CD4-positive, alpha-beta T cell (primary cell): ENCODE measurements at regions not wholly inside any gene's neighbourhood (a gene's known extent, or its start where the extent isn't known, plus 50 kb on each side); places are given as distances from the start of the nearest gene placed in this dataset.
"Not testable (repeated sequence)": the region's sequence is repeated elsewhere in the genome, so short reads cannot be mapped to it uniquely, and the experiment has no call there.

Experiments
- ATAC-seq: fragments of 200-7000 bp; cut with Tn5 transposase; one replicate; pipeline ENCODE4 v1.10.0; 2022; ENCODE audit warnings: mild to moderate bottlenecking; ENCODE audit not compliant: poor library complexity
- CTCF ChIA-PET: fragments of 350-600 bp; sonication (Branson Sonifier 250); formaldehyde crosslinking; loops from one replicate; lab custom pipeline; 2021; ENCODE audit warnings: antibody characterized with exemption, inconsistent platforms; lab: Charles Lee
- POLR2A ChIA-PET: fragments of 350-600 bp; sonication (Branson Sonifier 250); formaldehyde crosslinking; loops from one replicate; lab custom pipeline; 2021; ENCODE audit warnings: antibody characterized with exemption, inconsistent platforms; lab: Charles Lee
- DNase-seq, 14 experiments: peaks; one replicate each; pipeline ENCODE4 v3.0.0-alpha.2; 2013 to 2020; ENCODE audit warnings: mixed read lengths in 2 of 14
- H3K27ac ChIP-seq, 2 donors: one replicate each; pipeline versions ENCODE4 v1.5.1 to v1.7.0; 2013; ENCODE audit warnings: low read length in 2 of 2, low read depth in 1 of 2, mild to moderate bottlenecking in 1 of 2
- H3K27me3 ChIP-seq, 2 experiments: 1 replicate in 1 of 2; 2 replicates in 1 of 2; pipeline versions ENCODE4 v1.6.1 to v1.7.0; 2013; ENCODE audit warnings: low read length in 2 of 2, control low read depth in 1 of 2, mild to moderate bottlenecking in 1 of 2, moderate library complexity in 1 of 2; ENCODE audit not compliant: insufficient read depth in 2 of 2, control insufficient read depth in 1 of 2
- H3K36me3 ChIP-seq: one replicate; pipeline ENCODE4 v1.6.1; 2013; ENCODE audit warnings: low read length, control low read depth; ENCODE audit not compliant: insufficient read depth
- H3K4me1 ChIP-seq: one replicate; pipeline ENCODE4 v1.6.1; 2013; ENCODE audit warnings: low read length, control low read depth; ENCODE audit not compliant: insufficient read depth
- H3K4me3 ChIP-seq: one replicate; pipeline ENCODE4 v1.5.1; 2013; ENCODE audit warnings: mild to moderate bottlenecking, low read length, moderate library complexity
- H3K9me3 ChIP-seq, 2 experiments: 1 replicate in 1 of 2; 2 replicates in 1 of 2; pipeline versions ENCODE4 v1.6.1 to v1.7.0; 2013; ENCODE audit warnings: low read length in 2 of 2, mild to moderate bottlenecking in 2 of 2, control low read depth in 1 of 2, moderate library complexity in 1 of 2; ENCODE audit not compliant: control insufficient read depth in 1 of 2, insufficient read depth in 1 of 2
- H3K27ac Mint-ChIP-seq: one replicate; pipeline ENCODE4 v1.8.0; 2020; ENCODE audit warnings: mixed read lengths
- H3K27me3 Mint-ChIP-seq: one replicate; pipeline ENCODE4 v1.8.0; 2021; ENCODE audit warnings: mixed read lengths
- H3K36me3 Mint-ChIP-seq: one replicate; pipeline ENCODE4 v1.8.0; 2021; ENCODE audit warnings: low read depth, mixed read lengths
- H3K4me1 Mint-ChIP-seq: one replicate; pipeline ENCODE4 v1.8.0; 2021; ENCODE audit warnings: low read depth, mixed read lengths
- H3K4me3 Mint-ChIP-seq: one replicate; pipeline ENCODE4 v1.8.0; 2020; ENCODE audit warnings: mild to moderate bottlenecking, mixed read lengths
- H3K9me3 Mint-ChIP-seq: one replicate; pipeline ENCODE4 v1.8.0; 2020; ENCODE audit warnings: mixed read lengths
- intact Hi-C, 2 experiments: fragments of 100-400 bp; cut with DNase I in 1 of 2; cut with micrococcal nuclease in 1 of 2; formaldehyde crosslinking; loops; one replicate each; pipeline versions ENCODE4 v1.15.1 to v1.9.0; 2023 to 2025; cut with DNase I, micrococcal nuclease
- TF ChIP-seq, protein P1 (sequence below): fragments of 200-600 bp; IDR thresholded peaks from one replicate; pipeline ENCODE4 v1.8.0; 2022; ENCODE audit warnings: antibody characterized with exemption, mild to moderate bottlenecking

- H3K9me3 ChIP-seq: peaks cover 0 to 3% of the 10 kb centered on the region in 2 experiments
- CTCF ChIA-PET: no interaction called here
- TF ChIP-seq, protein P1, sequence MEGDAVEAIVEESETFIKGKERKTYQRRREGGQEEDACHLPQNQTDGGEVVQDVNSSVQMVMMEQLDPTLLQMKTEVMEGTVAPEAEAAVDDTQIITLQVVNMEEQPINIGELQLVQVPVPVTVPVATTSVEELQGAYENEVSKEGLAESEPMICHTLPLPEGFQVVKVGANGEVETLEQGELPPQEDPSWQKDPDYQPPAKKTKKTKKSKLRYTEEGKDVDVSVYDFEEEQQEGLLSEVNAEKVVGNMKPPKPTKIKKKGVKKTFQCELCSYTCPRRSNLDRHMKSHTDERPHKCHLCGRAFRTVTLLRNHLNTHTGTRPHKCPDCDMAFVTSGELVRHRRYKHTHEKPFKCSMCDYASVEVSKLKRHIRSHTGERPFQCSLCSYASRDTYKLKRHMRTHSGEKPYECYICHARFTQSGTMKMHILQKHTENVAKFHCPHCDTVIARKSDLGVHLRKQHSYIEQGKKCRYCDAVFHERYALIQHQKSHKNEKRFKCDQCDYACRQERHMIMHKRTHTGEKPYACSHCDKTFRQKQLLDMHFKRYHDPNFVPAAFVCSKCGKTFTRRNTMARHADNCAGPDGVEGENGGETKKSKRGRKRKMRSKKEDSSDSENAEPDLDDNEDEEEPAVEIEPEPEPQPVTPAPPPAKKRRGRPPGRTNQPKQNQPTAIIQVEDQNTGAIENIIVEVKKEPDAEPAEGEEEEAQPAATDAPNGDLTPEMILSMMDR: no peak
- POLR2A ChIA-PET: no interaction called here
- H3K4me3 ChIP-seq: no peak overlapping the region
- Mint-ChIP-seq H3K27ac (no peak overlapping the region), H3K36me3 (no peaks in the 10 kb centered on the region), H3K27me3 (no peaks in the 10 kb centered on the region), H3K4me3 (no peak overlapping the region), H3K4me1 (no peaks in the 10 kb centered on the region), H3K9me3 (peaks cover 12% of the 10 kb centered on the region)
- H3K4me1 ChIP-seq: no peaks in the 10 kb centered on the region
- H3K27ac ChIP-seq: no peak overlapping the region
- ATAC-seq: no peak
- DNase-seq: no peak
- H3K36me3 ChIP-seq: no peaks in the 10 kb centered on the region
- intact Hi-C loops: no loop called here
- no peaks in the 10 kb centered on the region for H3K27me3 ChIP-seq
Measured at GRCh38 chr4:20065952-20066351, 185.8 kb upstream of the SLIT2 start.

DNA sequence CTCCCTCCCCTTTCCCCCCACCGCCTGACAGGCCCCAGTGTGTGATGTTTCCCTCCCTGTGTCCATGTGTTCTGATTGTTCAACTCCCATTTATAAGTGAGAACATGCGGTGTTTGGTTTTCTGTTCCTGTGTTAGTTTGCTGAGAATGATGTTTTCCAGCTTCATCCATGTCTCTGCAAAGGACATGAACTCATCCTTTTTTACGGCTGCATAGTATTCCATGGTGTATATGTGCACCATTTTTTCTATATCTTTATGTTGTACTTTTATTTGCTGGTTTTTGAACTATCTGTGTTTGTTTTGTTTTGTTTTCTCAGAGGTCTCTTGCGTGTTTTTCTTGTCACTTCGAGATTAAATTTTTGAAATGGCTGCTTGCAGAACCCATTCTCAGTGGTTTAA, 188.8 kb upstream of the SLIT2 start:
- H3K9me3 Mint-ChIP-seq, H3K4me3 ChIP-seq, H3K4me1 ChIP-seq, POLR2A ChIA-PET, H3K27me3 Mint-ChIP-seq, CTCF ChIA-PET, H3K27me3 ChIP-seq, ATAC-seq, intact Hi-C loops, DNase-seq, H3K27ac ChIP-seq, H3K27ac Mint-ChIP-seq, H3K36me3 ChIP-seq, H3K36me3 Mint-ChIP-seq, H3K9me3 ChIP-seq, H3K4me1 Mint-ChIP-seq, H3K4me3 Mint-ChIP-seq: not testable (repeated sequence)

- peaks cover 0 to 6% of the 10 kb centered on the region in 2 experiments for H3K9me3 ChIP-seq
- Mint-ChIP-seq H3K4me1 (no peaks in the 10 kb centered on the region), H3K27ac (no peak overlapping the region), H3K4me3 (no peak overlapping the region), H3K9me3 (peaks cover 10% of the 10 kb centered on the region), H3K27me3 (no peaks in the 10 kb centered on the region), H3K36me3 (no peaks in the 10 kb centered on the region)
- H3K27ac ChIP-seq: no peak overlapping the region
- no peaks in the 10 kb centered on the region for H3K27me3 ChIP-seq
- DNase-seq: no peak
- no peaks in the 10 kb centered on the region for H3K4me1 ChIP-seq
- no peak for ATAC-seq
- TF ChIP-seq, protein P1: no peak
- H3K36me3 ChIP-seq: no peaks in the 10 kb centered on the region
- intact Hi-C loops: no loop called here
- H3K4me3 ChIP-seq: no peak overlapping the region
- ChIA-PET CTCF (no interaction called here), POLR2A (no interaction called here)
Measured at GRCh38 chr4:20062054-20062453, 189.7 kb upstream of the SLIT2 start.

- no peaks in the 10 kb centered on the region for H3K27me3 Mint-ChIP-seq
- peaks cover 5% of the 10 kb centered on the region for H3K9me3 Mint-ChIP-seq
- H3K36me3 Mint-ChIP-seq: no peaks in the 10 kb centered on the region
- Histone ChIP-seq H3K36me3 (no peaks in the 10 kb centered on the region), H3K4me3 (no peak overlapping the region), H3K27ac (no peak overlapping the region), H3K9me3 (peaks cover 0 to 8% of the 10 kb centered on the region in 2 experiments), H3K4me1 (no peaks in the 10 kb centered on the region), H3K27me3 (no peaks in the 10 kb centered on the region)
- DNase-seq (no peak), ATAC-seq (no peak)
- no peak overlapping the region for H3K4me3 Mint-ChIP-seq
- no peak overlapping the region for H3K27ac Mint-ChIP-seq
- ChIA-PET CTCF (no interaction called here), POLR2A (no interaction called here)
- intact Hi-C loops: no loop called here
- no peaks in the 10 kb centered on the region for H3K4me1 Mint-ChIP-seq
- TF ChIP-seq, protein P1: no peak
Measured at GRCh38 chr4:20050768-20051167, 200.9 kb upstream of the SLIT2 start.
